Left ventricle myocardium inferior (tissue), 1 donor: ENCODE measurements at regions not wholly inside any gene's neighbourhood (a gene's known extent, or its start where the extent isn't known, plus 50 kb on each side); places are given as distances from the start of the nearest gene placed in this dataset.

ENCODE experiments used
- DNase-seq: peaks from one replicate; pipeline ENCODE4 v3.0.0-alpha.2; 2020
- H3K27ac ChIP-seq: fragments of 200-600 bp; replicated peaks from 2 replicates; pipeline ENCODE4 v1.8.0; 2021
- H3K27me3 ChIP-seq: fragments of 200-600 bp; 2 replicates; pipeline ENCODE4 v1.8.0; 2021; ENCODE audit warnings: low read depth
- H3K36me3 ChIP-seq: fragments of 200-600 bp; 2 replicates; pipeline ENCODE4 v1.8.0; 2021
- H3K4me1 ChIP-seq: fragments of 200-600 bp; 2 replicates; pipeline ENCODE4 v1.8.0; 2021
- H3K4me3 ChIP-seq: fragments of 200-600 bp; 2 replicates; pipeline ENCODE4 v1.8.0; 2021; ENCODE audit warnings: mild to moderate bottlenecking, moderate library complexity
- H3K9me3 ChIP-seq: fragments of 200-600 bp; replicated peaks from 2 replicates; pipeline ENCODE4 v1.8.0; 2021
- intact Hi-C: fragments of 100-400 bp; cut with micrococcal nuclease; formaldehyde crosslinking; loops from one replicate; pipeline ENCODE4 v1.11.0; 2022
- TF ChIP-seq, protein P1 (sequence below): fragments of 200-600 bp; IDR thresholded peaks from 2 replicates; pipeline ENCODE4 v1.8.0; 2021; ENCODE audit warnings: antibody characterized with exemption, mild to moderate bottlenecking, borderline replicate concordance
- donor health status: DM: no; HTN: yes; CAD: no; lungs with severe emphysema.

- no peak for DNase-seq
- Histone ChIP-seq H3K27me3 (no peaks in the 10 kb centered on the region), H3K36me3 (no peaks in the 10 kb centered on the region), H3K9me3 (no peaks in the 10 kb centered on the region), H3K4me3 (no peak overlapping the region), H3K27ac (peak overlapping the region; percentile 13), H3K4me1 (peaks cover 17% of the 10 kb centered on the region)
- TF ChIP-seq, protein P1, sequence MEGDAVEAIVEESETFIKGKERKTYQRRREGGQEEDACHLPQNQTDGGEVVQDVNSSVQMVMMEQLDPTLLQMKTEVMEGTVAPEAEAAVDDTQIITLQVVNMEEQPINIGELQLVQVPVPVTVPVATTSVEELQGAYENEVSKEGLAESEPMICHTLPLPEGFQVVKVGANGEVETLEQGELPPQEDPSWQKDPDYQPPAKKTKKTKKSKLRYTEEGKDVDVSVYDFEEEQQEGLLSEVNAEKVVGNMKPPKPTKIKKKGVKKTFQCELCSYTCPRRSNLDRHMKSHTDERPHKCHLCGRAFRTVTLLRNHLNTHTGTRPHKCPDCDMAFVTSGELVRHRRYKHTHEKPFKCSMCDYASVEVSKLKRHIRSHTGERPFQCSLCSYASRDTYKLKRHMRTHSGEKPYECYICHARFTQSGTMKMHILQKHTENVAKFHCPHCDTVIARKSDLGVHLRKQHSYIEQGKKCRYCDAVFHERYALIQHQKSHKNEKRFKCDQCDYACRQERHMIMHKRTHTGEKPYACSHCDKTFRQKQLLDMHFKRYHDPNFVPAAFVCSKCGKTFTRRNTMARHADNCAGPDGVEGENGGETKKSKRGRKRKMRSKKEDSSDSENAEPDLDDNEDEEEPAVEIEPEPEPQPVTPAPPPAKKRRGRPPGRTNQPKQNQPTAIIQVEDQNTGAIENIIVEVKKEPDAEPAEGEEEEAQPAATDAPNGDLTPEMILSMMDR = no peak
- intact Hi-C loops = loop anchor here (10.0 kb wide), 1 partner anchor 195 kb away; no protein-coding TSS in a partner anchor
Observed at GRCh38 chr6:121839896-121840295, 404.4 kb downstream of the GJA1 start.

DNA sequence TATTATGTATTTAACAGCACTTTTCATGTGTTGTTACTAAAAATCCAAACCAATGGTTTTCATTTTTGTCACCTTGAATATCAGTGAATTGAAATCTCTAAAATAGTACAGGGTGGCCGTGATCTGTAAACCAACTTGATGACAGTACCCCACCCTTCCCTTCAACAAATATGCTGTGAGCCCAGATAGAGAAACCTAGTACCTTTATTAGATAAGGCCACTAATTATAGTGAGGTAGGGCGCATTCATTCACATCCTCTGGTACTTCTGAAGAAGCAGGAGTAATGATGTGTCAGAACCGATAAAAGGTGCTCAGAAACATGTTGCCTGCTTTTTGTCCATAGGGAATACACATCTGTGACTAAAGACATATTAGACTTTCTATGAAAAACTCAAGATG lies 409.5 kb downstream of the GJA1 start:
- Histone ChIP-seq H3K27ac (no peak overlapping the region), H3K4me1 (peaks cover 50% of the 10 kb centered on the region), H3K27me3 (no peaks in the 10 kb centered on the region), H3K4me3 (no peak overlapping the region), H3K9me3 (no peaks in the 10 kb centered on the region), H3K36me3 (no peaks in the 10 kb centered on the region)
- intact Hi-C loops = loop anchor here (5.0 to 10.0 kb wide), 2 partner anchors 190 to 413 kb away; no protein-coding TSS in a partner anchor
- TF ChIP-seq, protein P1 = no peak
- DNase-seq = no peak

- peak overlapping the region; percentile 49 for H3K27ac ChIP-seq
- H3K4me3 ChIP-seq = no peak overlapping the region
- H3K27me3 ChIP-seq = no peaks in the 10 kb centered on the region
- DNase-seq = no peak
- H3K36me3 ChIP-seq = no peaks in the 10 kb centered on the region
- peaks cover 51% of the 10 kb centered on the region for H3K4me1 ChIP-seq
- intact Hi-C loops = loop anchor here (5.0 to 10.0 kb wide), 2 partner anchors 187 to 416 kb away; no protein-coding TSS in a partner anchor
- TF ChIP-seq, protein P1 = no peak
- no peaks in the 10 kb centered on the region for H3K9me3 ChIP-seq
Observed at GRCh38 chr6:121847806-121848522, 412.5 kb downstream of the GJA1 start.

DNA sequence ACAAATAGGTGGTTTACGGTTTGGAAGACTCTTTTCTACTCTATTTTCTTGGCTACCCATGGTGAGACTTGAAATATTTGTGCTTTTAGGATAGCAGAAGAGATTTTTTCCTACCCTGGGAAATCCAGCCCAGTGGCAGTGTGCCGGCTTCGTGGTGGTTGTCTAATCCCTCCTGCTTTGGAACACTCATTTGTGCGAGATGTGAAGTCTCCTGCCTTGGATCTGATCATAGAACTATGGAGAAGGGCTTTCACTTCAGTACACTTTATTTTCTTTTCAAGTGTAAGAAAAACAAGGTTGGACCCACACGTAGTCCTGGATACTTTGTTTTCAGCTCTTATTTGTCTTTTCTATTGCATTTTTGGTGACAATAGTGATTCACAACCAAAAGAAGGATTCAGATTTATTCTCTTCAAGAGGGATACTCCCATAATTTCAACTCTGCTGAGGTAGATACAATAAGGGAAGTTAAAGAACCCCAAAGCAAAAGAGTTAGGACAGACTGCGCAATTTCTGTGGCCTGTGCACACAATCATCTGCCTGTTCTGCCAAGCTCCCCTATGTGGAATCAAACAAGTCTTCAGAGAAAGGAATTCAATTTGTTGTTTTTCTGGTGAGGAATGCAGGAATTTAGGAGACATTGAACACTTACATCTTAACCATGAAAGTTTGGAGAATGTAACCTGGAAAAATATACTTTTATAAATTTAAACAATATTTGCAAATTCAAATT lies 413.2 kb downstream of the GJA1 start:
- DNase-seq = no peak
- no peak overlapping the region for H3K4me3 ChIP-seq
- peak overlapping the region; percentile 49 for H3K27ac ChIP-seq
- intact Hi-C loops = loop anchor here (5.0 to 10.0 kb wide), 2 partner anchors 186 to 416 kb away; no protein-coding TSS in a partner anchor
- TF ChIP-seq, protein P1 = no peak
- H3K27me3 ChIP-seq = no peaks in the 10 kb centered on the region
- H3K36me3 ChIP-seq = no peaks in the 10 kb centered on the region
- H3K4me1 ChIP-seq = peaks cover 51% of the 10 kb centered on the region
- no peaks in the 10 kb centered on the region for H3K9me3 ChIP-seq

DNA sequence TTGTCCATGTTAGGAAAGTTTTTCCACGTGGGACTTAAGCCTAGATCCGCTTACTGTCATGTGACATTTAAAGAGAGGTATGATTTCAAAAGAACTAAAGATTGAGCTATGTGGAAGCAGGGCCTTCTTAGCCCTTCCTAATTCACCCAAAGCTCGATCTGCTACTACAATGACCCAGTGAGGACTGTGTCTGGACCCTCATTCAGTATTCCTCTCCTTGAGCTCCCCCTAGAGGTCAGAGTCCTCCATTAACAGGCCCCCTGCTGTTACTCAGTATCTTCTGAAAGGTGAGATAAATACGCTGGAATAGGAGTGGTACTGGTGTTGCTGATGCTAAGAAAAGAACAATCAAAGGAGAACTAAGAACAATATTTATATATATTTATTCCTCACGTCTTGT lies 414.0 kb downstream of the GJA1 start:
- intact Hi-C loops = loop anchor here (5.0 to 10.0 kb wide), 2 partner anchors 185 to 417 kb away; no protein-coding TSS in a partner anchor
- H3K27ac ChIP-seq = peak overlapping the region; percentile 49

More for the DNA sequence above, 414.0 kb downstream of the GJA1 start:
- Histone ChIP-seq H3K4me1 (peaks cover 51% of the 10 kb centered on the region), H3K36me3 (no peaks in the 10 kb centered on the region), H3K27me3 (no peaks in the 10 kb centered on the region), H3K4me3 (no peak overlapping the region), H3K9me3 (no peaks in the 10 kb centered on the region)
- DNase-seq = peak; percentile 17
- TF ChIP-seq, protein P1 = peak; percentile 81
